Prostate gland (tissue), 2 donors: ENCODE measurements at regions not wholly inside any gene's neighbourhood (a gene's known extent, or its start where the extent isn't known, plus 50 kb on each side); places are given as distances from the start of the nearest gene placed in this dataset.

ENCODE experiments used
- CTCF ChIP-seq, 4 experiments: fragments of 200-600 bp in 2 of 4; fragments of 450-650 bp in 2 of 4; sonication (generic) in 2 of 4; IDR thresholded peaks; 1 replicate in 3 of 4; 2 replicates in 1 of 4; pipeline ENCODE4 v1.5.1; 2016 to 2019; ENCODE audit warnings: antibody characterized with exemption in 4 of 4, mild to moderate bottlenecking in 2 of 4, moderate library complexity in 2 of 4
- POLR2A ChIP-seq: fragments of 450-650 bp; IDR thresholded peaks from one replicate; pipeline ENCODE4 v1.6.1; 2016; ENCODE audit warnings: antibody characterized with exemption, mild to moderate bottlenecking

DNA sequence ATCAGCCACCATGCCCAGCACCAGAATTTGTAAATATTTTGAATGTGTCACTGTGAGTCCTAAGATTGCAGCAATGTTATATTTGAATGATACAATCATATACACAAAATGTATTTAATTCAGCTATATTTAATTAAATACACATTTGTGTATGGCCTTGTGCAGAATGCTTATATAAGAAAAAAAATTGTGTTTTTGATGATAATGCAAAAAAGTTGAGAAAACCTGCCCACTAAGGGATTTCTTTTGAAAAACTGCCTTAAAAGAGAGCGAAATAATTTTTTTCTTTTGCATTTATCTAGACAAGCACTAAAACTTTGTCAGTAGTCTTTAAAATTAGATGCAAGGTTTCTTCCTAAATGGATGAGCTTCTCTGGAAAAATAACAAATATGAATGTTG lies 68.1 kb upstream of the OTUD4 start:
- TF ChIP-seq POLR2A: no peak
- TF ChIP-seq CTCF (IDR thresholded peaks at IDR 0.05): no peak
